Prostate gland (tissue), 2 donors: ENCODE measurements at regions not wholly inside any gene's neighbourhood (a gene's known extent, or its start where the extent isn't known, plus 50 kb on each side); places are given as distances from the start of the nearest gene placed in this dataset.

ENCODE experiments used
- DNase-seq: peaks from one replicate; pipeline ENCODE4 v3.0.0-alpha.2; 2019; ENCODE audit warnings: low spot score
- H3K27ac ChIP-seq, 2 donors: fragments of 200-600 bp; sonication (generic); 2 replicates each; pipeline ENCODE4 v1.5.1; 2017 to 2019
- H3K27me3 ChIP-seq: fragments of 200-600 bp; sonication (generic); replicated peaks from 2 replicates; pipeline ENCODE4 v1.5.1; 2019; ENCODE audit not compliant: insufficient read depth
- H3K36me3 ChIP-seq, 2 donors: fragments of 200-600 bp; sonication (generic); 1 replicate in 1 of 2; 2 replicates in 1 of 2; pipeline versions ENCODE4 v1.5.1 to v1.8.1; 2017 to 2019
- H3K4me1 ChIP-seq: fragments of 200-600 bp; sonication (generic); replicated peaks from 2 replicates; pipeline ENCODE4 v1.5.1; 2019
- H3K4me3 ChIP-seq, 2 donors: fragments of 200-600 bp; sonication (generic); 2 replicates each; pipeline ENCODE4 v1.5.1; 2017 to 2019
- H3K9me3 ChIP-seq: fragments of 200-600 bp; sonication (generic); 2 replicates; pipeline ENCODE4 v1.5.1; 2017
- POLR2A ChIP-seq: fragments of 450-650 bp; IDR thresholded peaks from one replicate; pipeline ENCODE4 v1.6.1; 2016; ENCODE audit warnings: antibody characterized with exemption, mild to moderate bottlenecking
- POLR2AphosphoS5 ChIP-seq: sonication (generic); formaldehyde crosslinking; IDR thresholded peaks from one replicate; pipeline ENCODE4 v1.6.1; 2017; ENCODE audit warnings: antibody characterized with exemption
- WGBS: methylation state at CpG from one replicate; pipeline ENCODE4 v1.1.5; 2018; 5-methylcytosine and 5-hydroxymethylcytosine counted together
- intact Hi-C: fragments of 100-400 bp; cut with DNase I; formaldehyde crosslinking; loops from one replicate; pipeline ENCODE4 v1.14.2; 2022
- TF ChIP-seq, protein P1 (sequence below), 4 experiments: fragments of 200-600 bp in 2 of 4; fragments of 450-650 bp in 2 of 4; sonication (generic) in 2 of 4; IDR thresholded peaks; 1 replicate in 3 of 4; 2 replicates in 1 of 4; pipeline ENCODE4 v1.5.1; 2016 to 2019; ENCODE audit warnings: antibody characterized with exemption in 4 of 4, mild to moderate bottlenecking in 2 of 4, moderate library complexity in 2 of 4

DNA sequence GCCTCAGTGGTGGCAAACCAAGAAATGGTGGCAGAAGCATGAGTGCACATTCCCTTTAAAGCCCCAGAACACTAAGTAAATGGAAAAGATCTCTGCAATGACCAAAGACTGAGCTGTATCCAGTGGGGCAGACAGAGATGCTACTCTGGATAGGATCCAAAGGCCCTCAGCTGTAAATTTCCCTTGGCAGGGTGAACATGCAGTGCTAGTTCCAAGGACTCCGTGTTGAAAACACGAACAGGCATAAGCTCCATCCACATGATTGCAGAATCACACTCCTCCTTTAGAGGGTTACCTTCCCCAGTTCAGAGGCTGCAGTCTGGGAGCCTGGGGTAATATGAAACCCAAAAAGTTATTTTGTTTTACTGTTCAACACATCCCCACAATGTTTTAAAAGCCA lies 98.6 kb upstream of the KLF7 start:
- Histone ChIP-seq H3K4me3 (no peak overlapping the region), H3K36me3 (no peaks in the 10 kb centered on the region), H3K9me3 (no peaks in the 10 kb centered on the region), H3K27ac (peak overlapping the region in 1 of 2 donors; percentile 31), H3K4me1 (peaks cover under 1% of the 10 kb centered on the region), H3K27me3 (no peaks in the 10 kb centered on the region)
- no peak for DNase-seq
- TF ChIP-seq, protein P1, sequence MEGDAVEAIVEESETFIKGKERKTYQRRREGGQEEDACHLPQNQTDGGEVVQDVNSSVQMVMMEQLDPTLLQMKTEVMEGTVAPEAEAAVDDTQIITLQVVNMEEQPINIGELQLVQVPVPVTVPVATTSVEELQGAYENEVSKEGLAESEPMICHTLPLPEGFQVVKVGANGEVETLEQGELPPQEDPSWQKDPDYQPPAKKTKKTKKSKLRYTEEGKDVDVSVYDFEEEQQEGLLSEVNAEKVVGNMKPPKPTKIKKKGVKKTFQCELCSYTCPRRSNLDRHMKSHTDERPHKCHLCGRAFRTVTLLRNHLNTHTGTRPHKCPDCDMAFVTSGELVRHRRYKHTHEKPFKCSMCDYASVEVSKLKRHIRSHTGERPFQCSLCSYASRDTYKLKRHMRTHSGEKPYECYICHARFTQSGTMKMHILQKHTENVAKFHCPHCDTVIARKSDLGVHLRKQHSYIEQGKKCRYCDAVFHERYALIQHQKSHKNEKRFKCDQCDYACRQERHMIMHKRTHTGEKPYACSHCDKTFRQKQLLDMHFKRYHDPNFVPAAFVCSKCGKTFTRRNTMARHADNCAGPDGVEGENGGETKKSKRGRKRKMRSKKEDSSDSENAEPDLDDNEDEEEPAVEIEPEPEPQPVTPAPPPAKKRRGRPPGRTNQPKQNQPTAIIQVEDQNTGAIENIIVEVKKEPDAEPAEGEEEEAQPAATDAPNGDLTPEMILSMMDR (IDR thresholded peaks at IDR 0.05), result no peak
- TF ChIP-seq POLR2AphosphoS5, result peak; percentile 70
- intact Hi-C loops, result no loop called here
- 33% methylated on average over 2 of the region's 2 CpGs for WGBS

DNA sequence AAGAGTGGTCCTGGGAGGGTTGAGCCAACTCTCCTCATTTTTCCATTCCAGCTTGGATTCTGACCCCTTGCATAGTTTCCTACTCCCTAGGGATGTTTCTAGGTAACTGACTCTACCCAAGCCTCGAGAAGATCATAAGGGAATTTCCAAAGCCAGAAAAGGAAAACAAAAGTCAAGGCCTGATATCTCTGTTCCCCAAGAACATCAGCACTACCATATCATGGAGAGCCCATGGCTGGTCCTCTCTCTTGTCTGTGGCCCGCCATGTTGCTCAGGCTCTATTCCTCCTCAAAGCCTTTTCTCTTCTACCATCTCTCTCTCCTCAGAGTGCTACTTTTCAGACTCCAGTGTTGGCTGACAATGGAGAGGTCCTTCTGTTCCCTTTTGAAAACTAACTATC lies 99.6 kb upstream of the KLF7 start:
- Histone ChIP-seq H3K4me1 (no peaks in the 10 kb centered on the region), H3K36me3 (no peaks in the 10 kb centered on the region), H3K4me3 (no peak overlapping the region), H3K27me3 (no peaks in the 10 kb centered on the region), H3K27ac (peak overlapping the region in 1 of 2 donors; percentile 31), H3K9me3 (no peaks in the 10 kb centered on the region)
- WGBS, result 77% methylated on average over 2 of the region's 2 CpGs
- no peak for TF ChIP-seq POLR2A
- TF ChIP-seq POLR2AphosphoS5, result no peak
- TF ChIP-seq, protein P1 (IDR thresholded peaks at IDR 0.05), result no peak
- intact Hi-C loops, result no loop called here
- no peak for DNase-seq

DNA sequence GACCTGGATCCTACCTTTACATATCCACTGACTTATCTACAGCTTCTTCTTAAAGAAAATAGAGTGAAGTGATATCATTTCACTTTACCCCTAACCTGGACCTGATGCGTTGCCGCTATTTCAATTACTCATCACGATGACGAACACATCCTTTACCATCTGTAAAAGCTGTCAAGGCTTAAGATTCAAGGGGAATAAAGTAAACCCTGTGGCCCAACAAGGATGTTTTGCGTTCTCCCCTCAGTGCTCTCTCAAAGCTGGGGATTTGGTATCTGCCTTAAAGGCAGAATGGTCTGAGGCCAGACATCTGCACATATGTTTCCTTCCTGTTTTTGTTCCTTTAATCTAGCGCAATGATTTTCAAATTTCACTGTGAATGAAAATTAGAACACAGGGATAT lies 100.1 kb upstream of the KLF7 start:
- TF ChIP-seq, protein P1 (IDR thresholded peaks at IDR 0.05), result no peak
- no peak for TF ChIP-seq POLR2A
- no peak for TF ChIP-seq POLR2AphosphoS5
- no peaks in the 10 kb centered on the region for H3K4me1 ChIP-seq

DNA sequence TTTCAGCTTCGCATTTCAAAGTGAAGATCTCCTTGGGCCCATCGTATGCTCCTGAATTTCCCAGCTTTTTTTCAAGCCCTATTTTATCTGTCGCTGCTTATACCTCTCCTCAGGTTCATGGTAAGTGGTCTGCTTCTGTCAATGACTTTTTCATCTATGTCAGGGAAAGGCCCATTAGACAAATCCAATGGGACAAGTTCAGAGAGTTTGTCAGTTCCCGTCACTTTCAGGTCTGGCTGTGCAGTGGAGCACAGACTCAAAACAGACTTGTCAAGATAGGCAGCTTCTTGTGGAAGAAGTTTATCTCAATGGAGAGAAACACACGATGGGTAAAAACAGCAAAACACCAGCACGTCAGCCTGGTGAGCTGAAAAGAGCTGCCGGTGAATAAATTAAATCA lies 100.9 kb upstream of the KLF7 start:
- WGBS, result 94% methylated on average over 7 of the region's 7 CpGs
- H3K4me1 ChIP-seq, result no peaks in the 10 kb centered on the region
- H3K27ac ChIP-seq, result no peak overlapping the region
- H3K9me3 ChIP-seq, result no peaks in the 10 kb centered on the region
- intact Hi-C loops, result no loop called here
- H3K27me3 ChIP-seq, result no peaks in the 10 kb centered on the region
- H3K36me3 ChIP-seq, result no peaks in the 10 kb centered on the region
- H3K4me3 ChIP-seq, result no peak overlapping the region
- TF ChIP-seq POLR2A, result no peak
- no peak for TF ChIP-seq POLR2AphosphoS5
- TF ChIP-seq, protein P1 (IDR thresholded peaks at IDR 0.05), result no peak
- no peak for DNase-seq

More for the DNA sequence above, 100.1 kb upstream of the KLF7 start:
- Histone ChIP-seq H3K36me3 (no peaks in the 10 kb centered on the region), H3K9me3 (no peaks in the 10 kb centered on the region), H3K27me3 (no peaks in the 10 kb centered on the region), H3K4me3 (no peak overlapping the region), H3K27ac (no peak overlapping the region)
- DNase-seq, result no peak
- intact Hi-C loops, result no loop called here
- WGBS, result 88% methylated on average over 6 of the region's 6 CpGs

DNA sequence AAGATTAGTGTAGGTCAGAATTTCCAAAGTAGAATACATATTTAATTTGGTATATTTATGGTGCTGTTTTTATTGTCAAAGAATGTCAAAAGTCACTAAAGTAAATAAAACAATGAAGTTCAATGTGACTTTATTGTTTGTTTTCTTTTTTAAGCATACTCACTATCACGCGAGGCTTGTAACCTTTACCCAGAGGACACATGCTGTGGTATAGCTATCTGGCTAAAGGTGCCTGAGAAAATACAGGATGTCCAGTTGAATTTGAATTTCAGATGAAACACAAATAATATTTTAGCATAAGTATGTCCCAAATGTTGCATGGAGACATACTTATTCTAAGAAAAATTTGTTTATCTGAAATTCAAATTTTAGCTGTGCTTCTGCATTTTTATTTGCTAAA lies 103.3 kb upstream of the KLF7 start:
- intact Hi-C loops, result no loop called here
- peak; percentile 54 for TF ChIP-seq POLR2AphosphoS5
- TF ChIP-seq POLR2A, result no peak
- WGBS, result 43% methylated on average over 2 of the region's 2 CpGs

More for the DNA sequence above, 103.3 kb upstream of the KLF7 start:
- Histone ChIP-seq H3K4me3 (no peak overlapping the region), H3K36me3 (no peaks in the 10 kb centered on the region), H3K27me3 (no peaks in the 10 kb centered on the region), H3K27ac (peak overlapping the region; percentile 1 to 65), H3K4me1 (no peaks in the 10 kb centered on the region), H3K9me3 (no peaks in the 10 kb centered on the region)
- peak; percentile 28 for DNase-seq
